AG08396 (cell line): ENCODE measurements at regions not wholly inside any gene's neighbourhood (a gene's known extent, or its start where the extent isn't known, plus 50 kb on each side); places are given as distances from the start of the nearest gene placed in this dataset.
"Not testable (repeated sequence)": the region's sequence is repeated elsewhere in the genome, so short reads cannot be mapped to it uniquely, and the experiment has no call there.

ENCODE experiments used
- DNase-seq: peaks from one replicate; pipeline ENCODE4 v3.0.0; 2012; ENCODE audit warnings: low spot score, mixed read lengths

GRCh38 chrX:3509934-3510333 is 163.5 kb upstream of the MXRA5 start:
- DNase-seq: no peak

- no peak for DNase-seq
These were observed 158.5 kb upstream of the MXRA5 start for GRCh38 chrX:3504916-3505315.

- no peak for DNase-seq
These were observed 155.5 kb upstream of the MXRA5 start for GRCh38 chrX:3501833-3502535.

- not testable (repeated sequence) for DNase-seq
These were observed 149.7 kb upstream of the MXRA5 start for GRCh38 chrX:3495836-3496769.

GRCh38 chrX:3493605-3494004 is 147.2 kb upstream of the MXRA5 start:
- DNase-seq: no peak

- no peak for DNase-seq
These were observed 139.3 kb upstream of the MXRA5 start for GRCh38 chrX:3485727-3486126.

GRCh38 chrX:3479026-3479425 is 132.6 kb upstream of the MXRA5 start:
- DNase-seq: no peak

GRCh38 chrX:3476973-3477372 is 130.5 kb upstream of the MXRA5 start:
- no peak for DNase-seq

GRCh38 chrX:3470211-3470679 is 123.8 kb upstream of the MXRA5 start:
- DNase-seq: not testable (repeated sequence)

GRCh38 chrX:3468031-3468430 is 121.6 kb upstream of the MXRA5 start:
- DNase-seq: no peak

- no peak for DNase-seq
These were observed 118.6 kb upstream of the MXRA5 start for GRCh38 chrX:3465017-3465416.

GRCh38 chrX:3462166-3462508 is 115.7 kb upstream of the MXRA5 start:
- no peak for DNase-seq

- DNase-seq: no peak
These were observed 115.1 kb upstream of the MXRA5 start for GRCh38 chrX:3461397-3462165.

GRCh38 chrX:3455796-3456195 is 109.3 kb upstream of the MXRA5 start:
- no peak for DNase-seq

GRCh38 chrX:3451571-3451970 is 105.1 kb upstream of the MXRA5 start:
- no peak for DNase-seq

GRCh38 chrX:3450881-3451570 is 104.6 kb upstream of the MXRA5 start:
- no peak for DNase-seq

GRCh38 chrX:3449287-3449686 is 102.8 kb upstream of the MXRA5 start:
- DNase-seq: no peak

- no peak for DNase-seq
These were observed 102.1 kb upstream of the MXRA5 start for GRCh38 chrX:3448563-3448962.

GRCh38 chrX:3445806-3446490 is 99.5 kb upstream of the MXRA5 start:
- no peak for DNase-seq

- no peak for DNase-seq
These were observed 96.7 kb upstream of the MXRA5 start for GRCh38 chrX:3443184-3443583.

- DNase-seq: no peak
These were observed 96.2 kb upstream of the MXRA5 start for GRCh38 chrX:3442691-3443090.
